GM23338 (cell line): ENCODE measurements at regions not wholly inside any gene's neighbourhood (a gene's known extent, or its start where the extent isn't known, plus 50 kb on each side); places are given as distances from the start of the nearest gene placed in this dataset.

Experiments used
- ATAC-seq: fragments of 200-7000 bp; cut with Tn5 transposase; 3 replicates; pipeline ENCODE4 v1.9.1; 2020
- DNase-seq: peaks from one replicate; pipeline ENCODE4 v3.0.0-alpha.2; 2015; ENCODE audit warnings: low spot score
- H2AFZ ChIP-seq: fragments of 200-600 bp; sonication (generic); 2 replicates; pipeline ENCODE4 v1.8.0; 2016; ENCODE audit warnings: antibody characterized with exemption, mild to moderate bottlenecking, moderate library complexity
- H3F3A ChIP-seq: fragments of 200-600 bp; sonication (generic); replicated peaks from 2 replicates; pipeline ENCODE4 v1.8.0; 2017; ENCODE audit warnings: antibody characterized with exemption, mixed run types, low read depth
- H3K27ac ChIP-seq: fragments of 200-600 bp; sonication (generic); 2 replicates; pipeline ENCODE4 v1.6.1; 2016; ENCODE audit warnings: low read depth
- H3K27me3 ChIP-seq: fragments of 200-600 bp; sonication (generic); 2 replicates; pipeline ENCODE4 v1.8.0; 2016; ENCODE audit warnings: mild to moderate bottlenecking, mixed run types, moderate library complexity; ENCODE audit not compliant: insufficient read depth
- H3K36me3 ChIP-seq: fragments of 200-600 bp; sonication (generic); 2 replicates; pipeline ENCODE4 v1.8.0; 2016; ENCODE audit warnings: mild to moderate bottlenecking; ENCODE audit not compliant: insufficient read depth
- H3K4me1 ChIP-seq: fragments of 200-600 bp; sonication (generic); 2 replicates; pipeline ENCODE4 v1.8.0; 2016; ENCODE audit warnings: mild to moderate bottlenecking, moderate library complexity; ENCODE audit not compliant: insufficient read depth
- H3K4me2 ChIP-seq: fragments of 200-600 bp; sonication (generic); 2 replicates; pipeline ENCODE4 v1.7.1; 2017; ENCODE audit warnings: mixed run types
- H3K4me3 ChIP-seq: fragments of 200-600 bp; sonication (generic); 2 replicates; pipeline ENCODE4 v1.6.1; 2016; ENCODE audit warnings: mixed run types
- H3K79me2 ChIP-seq: fragments of 200-600 bp; sonication (generic); replicated peaks from 2 replicates; pipeline ENCODE4 v1.8.0; 2017; ENCODE audit warnings: mild to moderate bottlenecking; ENCODE audit not compliant: insufficient read depth
- H3K9me2 ChIP-seq: fragments of 200-600 bp; sonication (generic); 2 replicates; pipeline ENCODE4 v1.8.0; 2017; ENCODE audit not compliant: insufficient read depth
- H4K20me1 ChIP-seq: fragments of 200-600 bp; sonication (generic); replicated peaks from 2 replicates; pipeline ENCODE4 v1.8.0; 2017; ENCODE audit warnings: mild to moderate bottlenecking; ENCODE audit not compliant: insufficient read depth
- H3K27ac Mint-ChIP-seq: 2 replicates; pipeline ENCODE4 v1.8.0; 2020; ENCODE audit warnings: inconsistent platforms, mild to moderate bottlenecking, moderate library complexity, mixed read lengths
- H3K27me3 Mint-ChIP-seq: 3 replicates; pipeline ENCODE4 v1.8.0; 2022; ENCODE audit warnings: low read depth, mild to moderate bottlenecking, moderate library complexity, mixed read lengths, inconsistent platforms; ENCODE audit not compliant: insufficient read depth, poor library complexity
- H3K36me3 Mint-ChIP-seq: 3 replicates; pipeline ENCODE4 v1.8.0; 2021; ENCODE audit warnings: low read depth, mild to moderate bottlenecking, inconsistent platforms, moderate library complexity, mixed read lengths
- H3K4me1 Mint-ChIP-seq: 3 replicates; pipeline ENCODE4 v1.8.0; 2020; ENCODE audit warnings: mild to moderate bottlenecking, inconsistent platforms, mixed read lengths
- H3K4me3 Mint-ChIP-seq: 3 replicates; pipeline ENCODE4 v1.8.0; 2021; ENCODE audit warnings: moderate library complexity, mild to moderate bottlenecking, inconsistent platforms, mixed read lengths
- H3K9me3 Mint-ChIP-seq: 3 replicates; pipeline ENCODE4 v1.8.0; 2020; ENCODE audit warnings: moderate library complexity, mild to moderate bottlenecking, inconsistent platforms, mixed read lengths
- CREB1 ChIP-seq: fragments of 250-450 bp; sonication (Bioruptor Pico); IDR thresholded peaks from 2 replicates; pipeline ENCODE4 v1.5.0; 2020; ENCODE audit warnings: low read depth, mild to moderate bottlenecking, moderate library complexity
- EZH2 ChIP-seq: fragments of 200-600 bp; sonication (generic); IDR thresholded peaks from one replicate; pipeline ENCODE4 v1.8.0; 2017; ENCODE audit warnings: antibody characterized with exemption, mild to moderate bottlenecking, low read depth; ENCODE audit not compliant: unreplicated experiment
- EZH2phosphoT487 ChIP-seq: fragments of 200-600 bp; sonication (generic); IDR thresholded peaks from one replicate; pipeline ENCODE4 v1.8.1; 2018; ENCODE audit warnings: antibody characterized with exemption; ENCODE audit not compliant: unreplicated experiment
- JUNB ChIP-seq: IDR thresholded peaks from one replicate; pipeline ENCODE4 v1.6.1; 2016; ENCODE audit warnings: antibody characterized with exemption; ENCODE audit not compliant: unreplicated experiment
- NANOG ChIP-seq: IDR thresholded peaks from 2 replicates; pipeline ENCODE4 v1.6.1; 2016; ENCODE audit warnings: antibody characterized with exemption, borderline replicate concordance
- REST ChIP-seq: IDR thresholded peaks from one replicate; pipeline ENCODE4 v1.6.1; 2018; ENCODE audit warnings: antibody characterized with exemption; ENCODE audit not compliant: unreplicated experiment
- ZNF331 ChIP-seq: fragments of 250-450 bp; sonication (Bioruptor Pico); IDR thresholded peaks from 2 replicates; pipeline ENCODE4 v1.5.0; 2020; ENCODE audit warnings: low read depth, mild to moderate bottlenecking, moderate library complexity
- ZNF462 ChIP-seq: fragments of 250-450 bp; sonication (Bioruptor Pico); IDR thresholded peaks from 2 replicates; pipeline ENCODE4 v1.5.0; 2020; ENCODE audit warnings: mild to moderate bottlenecking, moderate library complexity
- TF ChIP-seq, protein P1 (sequence below): IDR thresholded peaks from 2 replicates; pipeline ENCODE4 v1.6.1; 2016; ENCODE audit warnings: antibody characterized with exemption
- TF ChIP-seq, protein P2 (sequence below), 2 experiments: fragments of 200-600 bp in 1 of 2; sonication (generic) in 1 of 2; conservative IDR thresholded peaks; 2 replicates each; pipeline versions ENCODE4 v1.5.1 to v1.6.1; 2016 to 2017; ENCODE audit warnings: antibody characterized with exemption in 2 of 2, low read depth in 2 of 2, mild to moderate bottlenecking in 2 of 2, moderate library complexity in 1 of 2

- TF ChIP-seq, protein P1, sequence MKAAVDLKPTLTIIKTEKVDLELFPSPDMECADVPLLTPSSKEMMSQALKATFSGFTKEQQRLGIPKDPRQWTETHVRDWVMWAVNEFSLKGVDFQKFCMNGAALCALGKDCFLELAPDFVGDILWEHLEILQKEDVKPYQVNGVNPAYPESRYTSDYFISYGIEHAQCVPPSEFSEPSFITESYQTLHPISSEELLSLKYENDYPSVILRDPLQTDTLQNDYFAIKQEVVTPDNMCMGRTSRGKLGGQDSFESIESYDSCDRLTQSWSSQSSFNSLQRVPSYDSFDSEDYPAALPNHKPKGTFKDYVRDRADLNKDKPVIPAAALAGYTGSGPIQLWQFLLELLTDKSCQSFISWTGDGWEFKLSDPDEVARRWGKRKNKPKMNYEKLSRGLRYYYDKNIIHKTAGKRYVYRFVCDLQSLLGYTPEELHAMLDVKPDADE: no peak
- TF ChIP-seq ZNF331 (CRISPR knock-in tag) (no peak), EZH2 (no peak), EZH2phosphoT487 (no peak)
Measured at GRCh38 chr9:19595003-19595402, 186.2 kb downstream of the ACER2 start (continued).

- Histone ChIP-seq H4K20me1 (no peaks in the 10 kb centered on the region), H3F3A (no peaks in the 10 kb centered on the region), H3K79me2 (no peaks in the 10 kb centered on the region), H3K4me2 (no peak overlapping the region), H3K4me1 (no peaks in the 10 kb centered on the region), H3K27me3 (no peaks in the 10 kb centered on the region), H3K36me3 (no peaks in the 10 kb centered on the region), H3K9me2 (peaks cover 9% of the 10 kb centered on the region; the same call in 1 of the 2 replicates), H2AFZ (no peak overlapping the region), H3K4me3 (no peak overlapping the region), H3K27ac (no peak overlapping the region)
- H3K27ac Mint-ChIP-seq: no peak overlapping the region
- peaks cover 3% of the 10 kb centered on the region; the same call in 2 of the 3 replicates for H3K36me3 Mint-ChIP-seq
- TF ChIP-seq ZNF462 (CRISPR knock-in tag): no peak
- TF ChIP-seq NANOG: no peak
- TF ChIP-seq CREB1: no peak
- no peak for TF ChIP-seq REST
- TF ChIP-seq EZH2phosphoT487: no peak
- TF ChIP-seq, protein P2, sequence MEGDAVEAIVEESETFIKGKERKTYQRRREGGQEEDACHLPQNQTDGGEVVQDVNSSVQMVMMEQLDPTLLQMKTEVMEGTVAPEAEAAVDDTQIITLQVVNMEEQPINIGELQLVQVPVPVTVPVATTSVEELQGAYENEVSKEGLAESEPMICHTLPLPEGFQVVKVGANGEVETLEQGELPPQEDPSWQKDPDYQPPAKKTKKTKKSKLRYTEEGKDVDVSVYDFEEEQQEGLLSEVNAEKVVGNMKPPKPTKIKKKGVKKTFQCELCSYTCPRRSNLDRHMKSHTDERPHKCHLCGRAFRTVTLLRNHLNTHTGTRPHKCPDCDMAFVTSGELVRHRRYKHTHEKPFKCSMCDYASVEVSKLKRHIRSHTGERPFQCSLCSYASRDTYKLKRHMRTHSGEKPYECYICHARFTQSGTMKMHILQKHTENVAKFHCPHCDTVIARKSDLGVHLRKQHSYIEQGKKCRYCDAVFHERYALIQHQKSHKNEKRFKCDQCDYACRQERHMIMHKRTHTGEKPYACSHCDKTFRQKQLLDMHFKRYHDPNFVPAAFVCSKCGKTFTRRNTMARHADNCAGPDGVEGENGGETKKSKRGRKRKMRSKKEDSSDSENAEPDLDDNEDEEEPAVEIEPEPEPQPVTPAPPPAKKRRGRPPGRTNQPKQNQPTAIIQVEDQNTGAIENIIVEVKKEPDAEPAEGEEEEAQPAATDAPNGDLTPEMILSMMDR (conservative IDR thresholded peaks at IDR 0.05; ENCODE audit: low read depth in 2 of 2): no peak
- TF ChIP-seq ZNF331 (CRISPR knock-in tag): no peak
- no peak for TF ChIP-seq JUNB
- peaks cover 8% of the 10 kb centered on the region; the same call in 2 of the 3 replicates for H3K9me3 Mint-ChIP-seq
- H3K27me3 Mint-ChIP-seq: no peaks in the 10 kb centered on the region
- no peak overlapping the region for H3K4me3 Mint-ChIP-seq
- ATAC-seq: no peak
- no peak for DNase-seq
- no peaks in the 10 kb centered on the region for H3K4me1 Mint-ChIP-seq
Measured at GRCh38 chr9:19587678-19588077, 178.9 kb downstream of the ACER2 start.
